ENCODE measurements at regions not wholly inside any gene's neighbourhood (a gene's known extent, or its start where the extent isn't known, plus 50 kb on each side); places are given as distances from the start of the nearest gene placed in this dataset.

DNA sequence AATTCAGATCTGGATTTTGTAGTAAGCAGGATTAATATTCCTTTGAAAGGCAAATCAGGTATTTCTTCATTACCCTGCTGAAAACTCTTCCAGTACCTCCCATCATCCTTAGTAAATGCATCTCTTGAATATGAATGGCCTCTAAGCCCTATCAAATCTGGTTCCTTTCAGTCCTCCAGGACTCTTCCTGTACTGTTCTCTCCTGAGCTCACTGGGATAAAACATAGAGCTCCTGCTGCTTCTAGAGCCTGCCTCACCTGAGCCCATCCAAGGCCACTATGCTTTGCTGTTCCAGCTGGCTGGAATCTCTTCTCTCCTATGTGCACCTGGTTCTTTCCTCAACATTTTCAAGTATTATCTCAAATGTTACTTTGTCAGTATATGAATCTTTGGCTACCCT lies 803.3 kb upstream of the CTNND2 start:
- no peak for DNase-seq
- no peaks in the 10 kb centered on the region for H3K4me1 Mint-ChIP-seq (ENCODE audit: low read depth)
- H3K4me3 Mint-ChIP-seq: no peak overlapping the region
- H3K27ac Mint-ChIP-seq: no peak overlapping the region
- TF ChIP-seq, protein P1, sequence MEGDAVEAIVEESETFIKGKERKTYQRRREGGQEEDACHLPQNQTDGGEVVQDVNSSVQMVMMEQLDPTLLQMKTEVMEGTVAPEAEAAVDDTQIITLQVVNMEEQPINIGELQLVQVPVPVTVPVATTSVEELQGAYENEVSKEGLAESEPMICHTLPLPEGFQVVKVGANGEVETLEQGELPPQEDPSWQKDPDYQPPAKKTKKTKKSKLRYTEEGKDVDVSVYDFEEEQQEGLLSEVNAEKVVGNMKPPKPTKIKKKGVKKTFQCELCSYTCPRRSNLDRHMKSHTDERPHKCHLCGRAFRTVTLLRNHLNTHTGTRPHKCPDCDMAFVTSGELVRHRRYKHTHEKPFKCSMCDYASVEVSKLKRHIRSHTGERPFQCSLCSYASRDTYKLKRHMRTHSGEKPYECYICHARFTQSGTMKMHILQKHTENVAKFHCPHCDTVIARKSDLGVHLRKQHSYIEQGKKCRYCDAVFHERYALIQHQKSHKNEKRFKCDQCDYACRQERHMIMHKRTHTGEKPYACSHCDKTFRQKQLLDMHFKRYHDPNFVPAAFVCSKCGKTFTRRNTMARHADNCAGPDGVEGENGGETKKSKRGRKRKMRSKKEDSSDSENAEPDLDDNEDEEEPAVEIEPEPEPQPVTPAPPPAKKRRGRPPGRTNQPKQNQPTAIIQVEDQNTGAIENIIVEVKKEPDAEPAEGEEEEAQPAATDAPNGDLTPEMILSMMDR (IDR thresholded peaks at IDR 0.05): no peak
- H3K9me3 Mint-ChIP-seq: peaks cover 33% of the 10 kb centered on the region
- H3K36me3 Mint-ChIP-seq (ENCODE audit: low read depth): peaks cover 5% of the 10 kb centered on the region; the same call in 1 of the 2 replicates
- no peaks in the 10 kb centered on the region for H3K27me3 Mint-ChIP-seq (ENCODE audit: insufficient read depth)

- TF ChIP-seq, protein P1 (IDR thresholded peaks at IDR 0.05): no peak
- Mint-ChIP-seq H3K4me1 (ENCODE audit: low read depth) (no peaks in the 10 kb centered on the region), H3K27ac (no peak overlapping the region), H3K36me3 (ENCODE audit: low read depth) (peaks cover 5% of the 10 kb centered on the region; the same call in 1 of the 2 replicates), H3K27me3 (ENCODE audit: insufficient read depth) (no peaks in the 10 kb centered on the region), H3K4me3 (no peak overlapping the region), H3K9me3 (peaks cover 29% of the 10 kb centered on the region)
- no peak for DNase-seq
These were observed 800.7 kb upstream of the CTNND2 start for GRCh38 chr5:12704955-12705354.

DNA sequence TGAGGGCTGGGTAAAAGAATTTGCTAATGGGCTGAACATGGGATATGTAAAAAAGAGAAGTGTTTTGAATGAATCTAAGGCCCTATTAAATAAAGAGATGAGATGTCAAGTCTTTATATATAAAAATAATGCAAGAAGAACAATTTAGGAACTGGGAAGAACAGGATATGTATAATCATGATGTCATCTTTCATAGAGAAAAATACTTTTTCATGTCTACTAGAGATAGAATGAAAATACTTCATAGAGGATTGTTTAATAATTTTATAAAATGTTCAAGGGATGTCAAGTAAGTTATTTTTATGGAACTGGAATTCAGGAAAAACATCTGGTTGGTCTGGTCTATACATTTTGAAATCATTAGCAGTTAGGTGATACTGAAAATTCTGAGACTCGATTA lies 799.0 kb upstream of the CTNND2 start:
- Mint-ChIP-seq H3K27ac (no peak overlapping the region), H3K4me3 (no peak overlapping the region), H3K9me3 (peaks cover 33% of the 10 kb centered on the region)

GRCh38 chr5:12695651-12696050 lies 791.4 kb upstream of the CTNND2 start:
- no peak overlapping the region for H3K4me3 Mint-ChIP-seq
- no peaks in the 10 kb centered on the region for H3K27me3 Mint-ChIP-seq (ENCODE audit: insufficient read depth)
- no peak overlapping the region for H3K27ac Mint-ChIP-seq
- no peaks in the 10 kb centered on the region for H3K4me1 Mint-ChIP-seq (ENCODE audit: low read depth)
- no peaks in the 10 kb centered on the region for H3K36me3 Mint-ChIP-seq (ENCODE audit: low read depth)
- H3K9me3 Mint-ChIP-seq: peaks cover 26% of the 10 kb centered on the region
- TF ChIP-seq, protein P1 (IDR thresholded peaks at IDR 0.05): no peak
- DNase-seq: no peak

More for the DNA sequence above, 799.0 kb upstream of the CTNND2 start:
- no peak for DNase-seq
- TF ChIP-seq, protein P1 (IDR thresholded peaks at IDR 0.05): no peak
- peaks cover 5% of the 10 kb centered on the region; the same call in 1 of the 2 replicates for H3K36me3 Mint-ChIP-seq (ENCODE audit: low read depth)
- no peaks in the 10 kb centered on the region for H3K4me1 Mint-ChIP-seq (ENCODE audit: low read depth)
- H3K27me3 Mint-ChIP-seq (ENCODE audit: insufficient read depth): no peaks in the 10 kb centered on the region

DNA sequence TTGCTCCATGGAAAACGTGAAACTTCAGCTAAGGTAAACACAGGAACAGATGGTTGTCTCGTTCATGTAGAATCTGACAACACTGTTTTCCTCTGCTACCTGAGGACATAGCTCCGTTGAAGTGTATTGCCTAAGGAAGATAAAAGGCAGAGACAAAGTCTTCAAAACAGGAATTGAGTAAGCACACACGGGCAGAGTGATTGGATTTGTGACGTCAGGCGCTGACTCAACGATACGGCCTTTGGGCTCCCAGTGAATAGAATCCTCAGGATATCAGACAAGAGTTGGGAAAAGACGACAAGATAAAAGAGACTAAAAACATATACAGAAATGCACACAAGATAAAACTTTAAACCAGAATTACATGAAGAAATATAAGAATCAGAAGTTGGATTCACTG lies 787.1 kb upstream of the CTNND2 start:
- H3K36me3 Mint-ChIP-seq (ENCODE audit: low read depth): no peaks in the 10 kb centered on the region
- no peak for DNase-seq
- H3K27ac Mint-ChIP-seq: no peak overlapping the region
- H3K9me3 Mint-ChIP-seq: peaks cover 33% of the 10 kb centered on the region
- TF ChIP-seq, protein P1 (IDR thresholded peaks at IDR 0.05): no peak
- no peak overlapping the region for H3K4me3 Mint-ChIP-seq
- peaks cover 1% of the 10 kb centered on the region; the same call in 1 of the 2 replicates for H3K27me3 Mint-ChIP-seq (ENCODE audit: insufficient read depth)
- no peaks in the 10 kb centered on the region for H3K4me1 Mint-ChIP-seq (ENCODE audit: low read depth)

DNA sequence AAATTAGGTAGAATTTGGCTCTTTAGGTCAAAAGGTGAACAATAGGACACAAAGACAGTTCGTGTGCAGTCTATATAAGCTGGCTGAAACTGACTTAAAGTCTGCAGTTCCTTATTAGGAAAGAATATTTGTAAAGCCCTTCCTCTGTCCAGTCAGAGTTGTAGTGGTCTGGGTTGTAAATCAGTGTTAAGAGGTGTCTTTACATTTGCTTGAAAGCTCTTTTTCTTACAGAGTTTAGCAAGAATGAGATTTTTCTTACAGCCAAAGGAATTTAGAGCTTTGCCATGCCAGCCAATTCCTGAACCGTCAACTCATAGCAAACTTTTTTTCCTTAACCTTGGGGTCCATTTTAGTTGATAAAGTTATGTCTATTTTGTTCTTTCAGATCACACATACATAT lies 786.1 kb upstream of the CTNND2 start:
- TF ChIP-seq, protein P1 (IDR thresholded peaks at IDR 0.05): no peak
- Mint-ChIP-seq H3K9me3 (peaks cover 33% of the 10 kb centered on the region), H3K27me3 (ENCODE audit: insufficient read depth) (peaks cover 1% of the 10 kb centered on the region; the same call in 1 of the 2 replicates), H3K27ac (no peak overlapping the region), H3K4me1 (ENCODE audit: low read depth) (no peaks in the 10 kb centered on the region), H3K4me3 (no peak overlapping the region), H3K36me3 (ENCODE audit: low read depth) (no peaks in the 10 kb centered on the region)
- no peak for DNase-seq
